Transverse colon (tissue), 4 donors: ENCODE measurements at regions not wholly inside any gene's neighbourhood (a gene's known extent, or its start where the extent isn't known, plus 50 kb on each side); places are given as distances from the start of the nearest gene placed in this dataset.

Experiments
- CTCF ChIP-seq, 5 experiments: fragments of 200-600 bp in 3 of 5; fragments of 450-650 bp in 2 of 5; sonication (generic) in 3 of 5; IDR thresholded peaks; 1 replicate in 2 of 5; 2 replicates in 3 of 5; pipeline ENCODE4 v1.5.1; 2016 to 2017; ENCODE audit warnings: antibody characterized with exemption in 5 of 5, inconsistent platforms in 3 of 5, mild to moderate bottlenecking in 2 of 5, moderate library complexity in 1 of 5
- POLR2A ChIP-seq: fragments of 450-650 bp; IDR thresholded peaks from one replicate; pipeline ENCODE4 v1.6.1; 2016; ENCODE audit warnings: antibody characterized with exemption, mild to moderate bottlenecking, moderate library complexity
- POLR2AphosphoS5 ChIP-seq, 3 donors: sonication (generic); formaldehyde crosslinking; IDR thresholded peaks; one replicate each; pipeline ENCODE4 v1.6.1; 2016; ENCODE audit warnings: antibody characterized with exemption in 3 of 3

- TF ChIP-seq CTCF (IDR thresholded peaks at IDR 0.05) (no peak), POLR2AphosphoS5 (IDR thresholded peaks at IDR 0.05) (no peak), POLR2A (no peak)
Observed at GRCh38 chr20:6626805-6627204, 140.7 kb upstream of the BMP2 start.
